Activated naive CD8-positive, alpha-beta T cell treated with anti-CD3 and anti-CD28 coated beads, Interleukin-2, amount 50 U/mL, for 24 hours (primary cell): ENCODE measurements at regions not wholly inside any gene's neighbourhood (a gene's known extent, or its start where the extent isn't known, plus 50 kb on each side); places are given as distances from the start of the nearest gene placed in this dataset.
A peak's percentile ranks its signal among the peaks of the same experiment; 100 is the strongest.

Experiments used
- ATAC-seq: fragments of 150-1000 bp; cut with Tn5 transposase; one replicate; pipeline ENCODE4 v1.10.0; 2021
- DNase-seq: peaks from one replicate; pipeline ENCODE4 v3.0.0; 2021
- H3K27ac Mint-ChIP-seq: one replicate; pipeline ENCODE4 v1.8.0; 2021; ENCODE audit warnings: mild to moderate bottlenecking, mixed read lengths
- H3K27me3 Mint-ChIP-seq: one replicate; pipeline ENCODE4 v1.8.0; 2021; ENCODE audit warnings: mixed read lengths
- H3K36me3 Mint-ChIP-seq: one replicate; pipeline ENCODE4 v1.8.0; 2021; ENCODE audit warnings: low read depth, mixed read lengths
- H3K4me1 Mint-ChIP-seq: one replicate; pipeline ENCODE4 v1.8.0; 2021; ENCODE audit warnings: mixed read lengths
- H3K4me3 Mint-ChIP-seq: one replicate; pipeline ENCODE4 v1.8.0; 2021; ENCODE audit warnings: mild to moderate bottlenecking, moderate library complexity, mixed read lengths
- H3K9me3 Mint-ChIP-seq: one replicate; pipeline ENCODE4 v1.8.0; 2021; ENCODE audit warnings: mixed read lengths

DNA sequence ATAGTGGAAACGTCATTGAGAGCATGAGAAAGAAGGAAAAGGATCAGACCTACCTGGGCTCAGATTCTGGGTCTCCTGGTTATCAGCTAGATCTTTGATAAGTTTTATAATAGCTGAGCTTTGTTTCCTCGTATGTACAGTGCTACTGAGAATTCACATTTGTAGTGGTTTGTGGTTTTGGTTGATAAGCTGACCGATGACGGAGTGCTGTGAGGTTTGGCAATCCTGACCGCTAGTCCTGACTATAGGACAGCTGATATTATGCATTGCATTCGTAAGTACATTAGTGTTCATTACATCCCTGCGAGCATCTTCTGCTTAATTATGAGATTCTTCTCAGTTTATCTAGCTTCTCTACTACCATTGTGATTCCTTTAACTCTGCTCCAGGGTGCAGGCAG is 190.7 kb upstream of the SLC27A6 start:
- no peak overlapping the region for H3K27ac Mint-ChIP-seq
- H3K4me1 Mint-ChIP-seq, result peaks cover 7% of the 10 kb centered on the region
- H3K36me3 Mint-ChIP-seq, result no peaks in the 10 kb centered on the region
- H3K27me3 Mint-ChIP-seq, result no peaks in the 10 kb centered on the region
- ATAC-seq (no peak), DNase-seq (no peak)
- H3K9me3 Mint-ChIP-seq, result no peaks in the 10 kb centered on the region
- no peak overlapping the region for H3K4me3 Mint-ChIP-seq

DNA sequence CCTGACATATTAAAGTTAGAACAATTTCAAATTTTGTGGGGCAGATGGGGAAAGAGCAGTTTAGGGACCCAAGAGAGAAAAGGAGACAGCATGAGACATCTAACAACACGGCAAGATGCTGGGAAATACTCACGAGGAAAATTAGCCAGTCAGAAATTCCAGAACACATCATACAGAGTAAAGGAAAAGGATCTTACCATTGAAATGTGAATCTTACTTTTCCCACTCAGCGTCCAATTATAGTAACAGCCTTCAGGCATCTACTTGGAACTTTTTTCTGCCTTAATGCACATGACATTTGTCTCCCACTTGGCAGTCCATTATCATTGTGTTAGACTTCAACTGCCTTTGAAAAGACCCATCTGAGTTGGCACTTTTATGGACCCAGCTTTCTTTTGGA is 189.7 kb upstream of the SLC27A6 start:
- DNase-seq, result no peak
- no peak overlapping the region for H3K4me3 Mint-ChIP-seq
- no peak overlapping the region for H3K27ac Mint-ChIP-seq
- no peaks in the 10 kb centered on the region for H3K36me3 Mint-ChIP-seq
- no peaks in the 10 kb centered on the region for H3K9me3 Mint-ChIP-seq
- no peaks in the 10 kb centered on the region for H3K27me3 Mint-ChIP-seq
- no peak for ATAC-seq
- H3K4me1 Mint-ChIP-seq, result peaks cover 7% of the 10 kb centered on the region

DNA sequence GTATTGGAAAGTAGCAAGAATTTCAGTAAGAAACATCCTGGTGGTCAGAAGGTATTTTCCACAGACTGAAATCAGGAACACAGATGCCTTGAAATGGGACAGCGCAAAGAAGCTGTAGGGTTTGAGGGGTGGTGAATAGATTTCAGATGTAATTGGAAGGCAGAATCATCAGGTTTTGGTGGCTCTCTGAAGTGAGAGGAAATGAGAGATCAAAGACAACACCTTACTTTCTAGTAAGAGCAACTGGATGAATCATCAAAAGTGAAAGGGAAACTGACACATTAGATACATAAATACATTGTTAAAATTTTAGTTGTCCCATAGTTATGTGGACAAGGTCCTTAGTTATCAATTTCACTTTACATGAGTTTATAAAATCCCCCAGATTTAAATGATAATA is 188.2 kb upstream of the SLC27A6 start:
- Mint-ChIP-seq H3K4me1 (peaks cover 7% of the 10 kb centered on the region), H3K4me3 (no peak overlapping the region), H3K9me3 (no peaks in the 10 kb centered on the region), H3K36me3 (no peaks in the 10 kb centered on the region), H3K27me3 (no peaks in the 10 kb centered on the region), H3K27ac (no peak overlapping the region)
- DNase-seq (no peak), ATAC-seq (peak; percentile 52)

DNA sequence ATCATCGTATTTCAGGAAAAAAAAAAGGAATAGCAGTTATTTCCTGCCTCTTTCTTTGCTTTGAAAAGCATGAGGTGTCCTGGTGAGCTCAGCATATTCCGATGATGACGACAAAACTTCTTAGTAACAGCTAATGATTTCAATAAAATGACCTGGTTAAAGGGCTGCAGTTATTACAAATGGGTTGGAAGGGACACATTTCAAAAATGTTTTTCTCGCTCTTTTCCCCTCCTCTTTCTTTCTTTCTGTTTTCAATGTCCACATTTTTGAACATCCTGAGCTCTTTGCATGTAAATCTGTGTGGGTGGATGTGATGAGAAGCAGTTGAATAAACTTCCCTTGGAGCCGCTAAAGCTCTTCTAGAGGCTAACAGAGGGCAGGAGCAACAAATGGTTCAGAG is 186.8 kb upstream of the SLC27A6 start:
- Mint-ChIP-seq H3K36me3 (no peaks in the 10 kb centered on the region), H3K27me3 (no peaks in the 10 kb centered on the region), H3K27ac (no peak overlapping the region), H3K4me3 (no peak overlapping the region), H3K4me1 (peaks cover 7% of the 10 kb centered on the region), H3K9me3 (no peaks in the 10 kb centered on the region)
- no peak for DNase-seq
- ATAC-seq, result no peak

DNA sequence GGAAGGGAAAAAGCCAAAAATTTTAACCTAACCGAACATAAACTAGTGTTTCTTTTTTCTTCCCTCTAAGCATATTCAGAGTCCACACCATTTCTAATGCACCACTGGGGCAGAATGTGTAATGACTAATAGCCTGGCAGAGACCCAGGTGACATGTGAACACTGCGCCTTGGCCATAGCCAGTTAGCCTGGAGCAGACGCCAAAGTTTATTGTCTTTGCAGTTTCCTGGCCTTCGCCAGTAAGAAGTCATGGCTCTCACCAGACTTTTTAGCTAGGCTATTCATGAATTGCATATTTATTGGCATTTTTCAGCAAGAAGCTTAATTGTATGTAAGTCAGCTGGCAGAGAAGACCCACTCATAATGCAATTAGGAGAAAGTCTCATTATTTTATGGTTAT is 182.8 kb upstream of the SLC27A6 start:
- H3K4me3 Mint-ChIP-seq, result no peak overlapping the region
- H3K4me1 Mint-ChIP-seq, result no peaks in the 10 kb centered on the region
- ATAC-seq (no peak), DNase-seq (no peak)
- H3K27me3 Mint-ChIP-seq, result no peaks in the 10 kb centered on the region
- H3K9me3 Mint-ChIP-seq, result no peaks in the 10 kb centered on the region
- H3K36me3 Mint-ChIP-seq, result no peaks in the 10 kb centered on the region
- no peak overlapping the region for H3K27ac Mint-ChIP-seq

DNA sequence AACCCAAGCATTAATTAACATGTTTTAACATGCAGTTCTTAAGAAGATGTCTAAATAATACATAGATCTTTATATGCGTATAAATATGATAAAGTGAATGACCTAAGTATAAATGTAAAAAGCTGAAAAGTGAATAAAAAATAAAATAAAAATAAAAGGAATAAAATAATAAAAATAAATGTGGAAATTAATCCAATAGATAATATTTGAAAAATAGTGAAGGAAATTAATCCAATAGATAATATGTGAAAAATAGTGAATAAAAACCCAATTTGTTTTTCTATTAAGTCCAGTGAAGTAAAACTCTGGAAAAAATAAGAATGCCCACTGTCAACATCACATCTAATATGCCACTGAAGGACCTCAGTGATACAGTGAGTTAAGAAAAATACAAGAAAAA is 180.6 kb upstream of the SLC27A6 start:
- Mint-ChIP-seq H3K27me3 (no peaks in the 10 kb centered on the region), H3K4me1 (no peaks in the 10 kb centered on the region), H3K36me3 (no peaks in the 10 kb centered on the region), H3K9me3 (no peaks in the 10 kb centered on the region), H3K27ac (no peak overlapping the region), H3K4me3 (no peak overlapping the region)
- ATAC-seq (no peak), DNase-seq (no peak)

DNA sequence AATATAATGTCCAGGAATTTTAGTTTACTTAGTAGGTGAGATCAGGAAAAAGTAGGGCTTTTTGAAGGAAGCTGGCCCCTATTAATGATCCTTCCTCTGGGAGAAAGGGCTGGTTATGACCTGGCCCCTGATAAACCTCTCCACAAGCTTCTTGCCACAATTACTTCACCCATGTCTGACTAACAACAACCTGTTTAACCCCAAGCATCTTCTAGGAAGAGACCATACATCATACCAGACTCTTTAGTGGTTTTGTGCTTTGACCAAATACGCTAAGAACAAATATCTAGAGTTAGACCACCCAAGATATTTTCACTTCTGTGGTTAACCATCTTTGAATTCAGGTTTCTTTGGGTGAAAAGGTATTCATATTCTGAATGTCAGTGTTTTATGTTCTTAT is 174.0 kb upstream of the SLC27A6 start:
- H3K4me3 Mint-ChIP-seq, result no peak overlapping the region
- no peak for DNase-seq
- no peaks in the 10 kb centered on the region for H3K36me3 Mint-ChIP-seq
- no peak for ATAC-seq
- no peaks in the 10 kb centered on the region for H3K27me3 Mint-ChIP-seq
- H3K4me1 Mint-ChIP-seq, result no peaks in the 10 kb centered on the region
- no peak overlapping the region for H3K27ac Mint-ChIP-seq
- H3K9me3 Mint-ChIP-seq, result no peaks in the 10 kb centered on the region

DNA sequence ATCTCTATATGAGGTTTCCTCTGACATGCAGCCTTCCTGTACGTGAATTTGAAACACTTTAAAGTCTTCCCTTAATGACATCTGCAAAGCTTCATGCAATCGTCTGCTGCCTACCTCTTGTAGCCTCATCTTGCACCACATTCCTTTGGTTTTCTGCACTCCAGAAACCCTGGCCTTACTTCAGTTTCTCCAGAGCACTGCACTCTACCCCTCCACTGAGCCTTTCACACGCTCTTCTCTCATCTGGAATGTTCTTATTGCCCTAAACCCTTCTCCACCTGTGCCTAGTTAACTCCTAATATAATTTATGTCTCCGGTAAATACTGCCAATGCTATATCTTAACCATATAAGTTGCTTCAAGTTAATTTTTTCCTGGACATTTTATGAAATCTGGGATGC is 168.8 kb upstream of the SLC27A6 start:
- Mint-ChIP-seq H3K4me3 (no peak overlapping the region), H3K36me3 (no peaks in the 10 kb centered on the region), H3K27me3 (no peaks in the 10 kb centered on the region), H3K27ac (no peak overlapping the region), H3K4me1 (no peaks in the 10 kb centered on the region), H3K9me3 (no peaks in the 10 kb centered on the region)
- ATAC-seq, result no peak
- no peak for DNase-seq

DNA sequence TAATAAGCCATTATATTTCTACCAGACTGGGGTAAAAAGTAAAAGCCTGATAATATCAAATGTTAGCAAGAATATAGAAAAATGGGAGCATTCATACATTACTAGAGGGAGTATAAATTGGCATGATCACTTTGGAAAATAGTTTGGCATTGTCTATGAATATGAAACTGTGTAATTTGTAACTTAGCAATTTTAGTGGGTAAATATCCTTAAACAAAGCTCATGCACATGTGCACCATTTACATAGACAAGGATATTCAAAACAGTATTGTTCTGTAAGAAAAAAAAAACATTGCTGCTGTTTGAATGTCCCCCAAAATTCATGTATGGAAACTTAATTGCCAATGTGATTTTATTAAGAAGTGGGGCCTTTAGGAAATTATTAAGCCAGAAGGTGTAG is 166.4 kb upstream of the SLC27A6 start:
- no peaks in the 10 kb centered on the region for H3K4me1 Mint-ChIP-seq
- no peaks in the 10 kb centered on the region for H3K36me3 Mint-ChIP-seq
- no peaks in the 10 kb centered on the region for H3K27me3 Mint-ChIP-seq
- no peak for ATAC-seq
- no peak for DNase-seq
- no peak overlapping the region for H3K27ac Mint-ChIP-seq
- no peaks in the 10 kb centered on the region for H3K9me3 Mint-ChIP-seq
- H3K4me3 Mint-ChIP-seq, result no peak overlapping the region

DNA sequence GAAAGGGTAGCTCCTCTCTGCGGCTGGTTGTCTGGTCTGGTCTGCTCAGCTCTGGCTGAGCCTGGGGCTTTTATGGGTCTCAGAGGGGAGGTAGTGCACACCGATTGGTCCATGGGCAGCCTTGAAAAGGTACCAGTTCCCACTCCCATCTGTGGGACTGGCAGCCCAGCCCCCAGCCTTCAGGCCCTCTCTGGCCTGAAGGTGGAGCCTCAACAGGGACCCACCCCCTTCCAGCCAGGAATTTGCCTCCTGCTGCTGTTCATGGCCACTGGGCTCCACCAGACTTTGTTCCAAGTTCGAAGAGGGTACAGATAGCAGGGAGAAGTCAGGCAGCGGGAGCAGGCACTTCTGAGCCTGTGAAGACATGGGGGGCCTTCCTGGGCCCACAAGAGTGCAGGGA is 165.3 kb upstream of the SLC27A6 start:
- Mint-ChIP-seq H3K36me3 (no peaks in the 10 kb centered on the region), H3K9me3 (no peaks in the 10 kb centered on the region), H3K4me1 (no peaks in the 10 kb centered on the region), H3K4me3 (no peak overlapping the region), H3K27me3 (no peaks in the 10 kb centered on the region), H3K27ac (no peak overlapping the region)
- no peak for DNase-seq
- no peak for ATAC-seq

DNA sequence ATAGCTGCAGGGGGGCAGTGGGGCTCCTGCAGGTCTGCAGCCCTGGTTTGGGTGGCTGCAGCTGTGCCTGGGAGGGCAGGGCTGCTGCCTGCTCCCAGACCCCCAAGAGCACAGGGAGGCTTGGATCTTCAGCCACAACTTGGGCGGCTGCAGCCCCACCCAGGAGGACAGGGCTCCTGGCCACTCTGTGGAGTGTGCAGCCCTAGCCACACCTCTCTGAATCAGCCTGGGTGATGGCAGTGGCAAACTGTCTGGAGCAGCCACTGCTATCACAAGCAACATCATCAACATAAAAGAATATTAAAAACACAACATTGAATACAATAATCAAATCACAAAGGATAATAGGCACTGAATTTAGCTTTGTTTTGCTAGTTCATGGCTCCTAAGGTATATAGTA is 164.9 kb upstream of the SLC27A6 start:
- ATAC-seq, result no peak
- no peaks in the 10 kb centered on the region for H3K4me1 Mint-ChIP-seq
- H3K27ac Mint-ChIP-seq, result no peak overlapping the region
- no peaks in the 10 kb centered on the region for H3K9me3 Mint-ChIP-seq
- no peak overlapping the region for H3K4me3 Mint-ChIP-seq
- H3K27me3 Mint-ChIP-seq, result no peaks in the 10 kb centered on the region
- no peaks in the 10 kb centered on the region for H3K36me3 Mint-ChIP-seq
- no peak for DNase-seq

DNA sequence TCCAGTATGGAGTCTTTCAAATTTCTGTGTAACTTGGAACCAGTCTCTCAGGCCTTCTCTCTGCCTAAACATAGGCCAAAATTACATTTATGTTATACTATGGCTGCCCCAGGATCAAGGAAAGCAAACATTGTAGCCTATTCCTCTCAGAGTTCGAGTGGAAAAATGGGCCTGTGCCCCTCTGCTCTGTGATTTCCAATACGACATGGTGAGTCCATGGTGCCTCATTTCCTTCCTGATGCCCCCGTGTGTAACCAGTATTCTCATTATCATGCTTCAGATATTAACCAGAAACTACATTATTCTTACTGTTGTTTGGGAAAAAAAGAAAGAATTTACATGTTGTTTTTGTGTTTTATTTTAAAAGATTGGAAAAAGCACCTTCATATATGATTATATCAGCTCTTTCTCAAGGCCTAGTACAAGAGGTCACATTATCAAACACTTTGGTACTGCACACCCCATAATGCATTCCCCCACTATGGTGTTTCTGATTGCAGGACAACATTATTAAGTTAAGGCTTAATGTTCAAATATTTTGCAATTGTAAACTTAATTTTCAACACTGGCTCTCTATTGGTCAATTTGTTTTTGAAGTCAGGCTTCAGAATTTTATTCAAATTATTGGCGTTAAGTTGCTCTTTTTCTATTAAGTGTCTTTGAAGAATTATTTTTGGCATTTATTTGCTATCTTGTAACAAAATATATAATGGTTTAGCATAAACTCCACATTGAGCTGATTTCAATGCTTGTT is 151.8 kb upstream of the SLC27A6 start:
- Mint-ChIP-seq H3K27ac (no peak overlapping the region), H3K27me3 (no peaks in the 10 kb centered on the region), H3K36me3 (no peaks in the 10 kb centered on the region), H3K9me3 (no peaks in the 10 kb centered on the region), H3K4me1 (no peaks in the 10 kb centered on the region), H3K4me3 (no peak overlapping the region)
- ATAC-seq (no peak), DNase-seq (no peak)

DNA sequence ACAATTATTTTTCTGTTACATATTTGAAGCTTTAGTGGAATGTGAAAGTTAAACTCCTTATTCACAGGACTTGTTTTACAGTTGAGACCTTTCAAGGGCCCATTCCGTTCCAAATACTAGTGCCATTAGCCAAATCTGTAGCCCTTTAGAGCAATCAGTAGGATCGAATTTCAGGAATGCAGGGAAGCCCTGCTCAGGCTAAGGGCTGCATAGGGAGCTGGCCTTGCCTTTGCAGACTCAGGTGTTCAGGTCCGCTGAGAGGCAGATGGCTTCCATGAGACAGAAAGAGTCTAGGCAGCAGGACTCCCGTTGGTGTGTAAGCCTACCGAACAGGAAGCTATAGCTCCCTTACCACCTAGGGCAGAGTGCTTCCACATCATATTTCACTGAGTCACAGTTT is 150.1 kb upstream of the SLC27A6 start:
- no peak overlapping the region for H3K4me3 Mint-ChIP-seq
- ATAC-seq, result no peak
- no peak for DNase-seq
- H3K27me3 Mint-ChIP-seq, result no peaks in the 10 kb centered on the region
- no peaks in the 10 kb centered on the region for H3K9me3 Mint-ChIP-seq
- no peak overlapping the region for H3K27ac Mint-ChIP-seq
- H3K4me1 Mint-ChIP-seq, result no peaks in the 10 kb centered on the region
- H3K36me3 Mint-ChIP-seq, result no peaks in the 10 kb centered on the region

DNA sequence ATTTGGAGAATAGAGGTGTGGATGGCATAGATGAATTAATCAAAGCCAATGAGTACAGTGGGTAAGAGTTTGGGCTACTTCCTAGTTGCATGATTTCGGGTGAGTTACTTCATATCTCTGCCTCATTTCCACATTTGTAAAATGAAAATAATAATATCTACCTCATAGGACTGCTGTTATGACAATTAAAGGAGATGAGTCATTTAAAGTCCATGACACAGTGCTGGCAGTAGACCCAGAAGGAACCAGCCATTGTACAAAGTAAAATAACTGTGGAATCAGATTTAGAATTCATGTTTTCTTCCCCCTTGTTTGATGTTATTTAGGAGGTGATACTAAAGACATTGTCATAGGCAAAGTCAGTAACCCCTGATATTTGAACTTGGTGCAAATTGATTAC is 139.5 kb upstream of the SLC27A6 start:
- no peak overlapping the region for H3K27ac Mint-ChIP-seq
- H3K4me3 Mint-ChIP-seq, result no peak overlapping the region
- DNase-seq (no peak), ATAC-seq (no peak)
- peaks cover 4% of the 10 kb centered on the region for H3K9me3 Mint-ChIP-seq
- H3K27me3 Mint-ChIP-seq, result no peaks in the 10 kb centered on the region
- no peaks in the 10 kb centered on the region for H3K36me3 Mint-ChIP-seq
- no peaks in the 10 kb centered on the region for H3K4me1 Mint-ChIP-seq

DNA sequence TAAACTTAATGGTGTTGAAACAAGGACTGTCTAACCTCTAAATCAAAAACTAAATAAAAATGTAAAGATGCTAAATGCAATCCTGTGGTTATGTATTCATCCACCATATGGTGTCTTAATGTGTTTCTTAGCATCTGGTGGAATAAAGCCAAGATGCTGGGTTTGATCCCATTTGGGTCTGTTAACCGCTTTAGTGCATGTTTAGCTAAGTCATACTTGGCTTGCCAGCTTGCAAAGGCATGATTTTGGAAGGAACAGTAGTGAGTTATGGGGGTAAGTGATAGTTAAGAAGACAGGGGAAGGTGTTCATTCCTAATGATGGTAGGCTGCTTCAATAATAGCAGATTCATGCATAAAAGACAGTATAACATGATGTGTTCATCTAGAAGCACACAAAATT is 139.0 kb upstream of the SLC27A6 start:
- no peak for DNase-seq
- H3K36me3 Mint-ChIP-seq, result no peaks in the 10 kb centered on the region
- H3K27me3 Mint-ChIP-seq, result no peaks in the 10 kb centered on the region
- H3K4me1 Mint-ChIP-seq, result no peaks in the 10 kb centered on the region
- ATAC-seq, result no peak
- H3K27ac Mint-ChIP-seq, result no peak overlapping the region
- no peak overlapping the region for H3K4me3 Mint-ChIP-seq
- peaks cover 4% of the 10 kb centered on the region for H3K9me3 Mint-ChIP-seq

DNA sequence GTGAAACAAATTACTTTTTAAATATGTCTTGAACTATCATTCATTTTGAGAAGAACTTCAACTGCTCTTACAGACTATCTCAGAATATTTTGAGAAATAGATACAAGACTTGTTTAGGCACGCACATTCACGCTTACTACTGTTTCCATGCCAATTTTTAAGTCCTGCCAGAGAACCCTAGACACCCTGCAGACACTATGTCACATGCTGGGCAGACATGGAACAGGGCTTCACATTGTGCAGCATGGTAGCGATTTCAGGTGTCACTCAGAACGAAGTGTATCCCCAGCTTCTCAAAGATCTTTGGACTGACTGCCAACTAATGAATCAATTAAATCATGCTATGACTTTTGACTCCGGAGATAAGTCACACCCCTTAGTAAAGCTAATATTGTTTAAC is 128.7 kb upstream of the SLC27A6 start:
- no peak for DNase-seq
- Mint-ChIP-seq H3K27me3 (no peaks in the 10 kb centered on the region), H3K27ac (no peak overlapping the region)

More for the DNA sequence above, 128.7 kb upstream of the SLC27A6 start:
- Mint-ChIP-seq H3K4me1 (no peaks in the 10 kb centered on the region), H3K9me3 (no peaks in the 10 kb centered on the region), H3K4me3 (no peak overlapping the region), H3K36me3 (no peaks in the 10 kb centered on the region)
- no peak for ATAC-seq
